Neural cell (in vitro differentiated cells): ENCODE measurements at regions not wholly inside any gene's neighbourhood (a gene's known extent, or its start where the extent isn't known, plus 50 kb on each side); places are given as distances from the start of the nearest gene placed in this dataset.
A peak's percentile ranks its signal among the peaks of the same experiment; 100 is the strongest.

Experiments
- H2AFZ ChIP-seq: fragments of 200-600, 300-800 bp; sonication (generic), shearing (Covaris generic); 2 replicates; pipeline ENCODE4 v1.6.0; 2014; ENCODE audit warnings: low read depth, mild to moderate bottlenecking, antibody characterized with exemption, low read length, moderate library complexity
- H3F3A ChIP-seq: fragments of 200-600 bp; shearing (Covaris generic); 2 replicates; pipeline ENCODE4 v1.6.1; 2016; ENCODE audit warnings: mild to moderate bottlenecking, moderate library complexity, mixed read lengths, antibody characterized with exemption, low read length; ENCODE audit not compliant: insufficient read depth, poor library complexity, severe bottlenecking
- H3K27ac ChIP-seq: fragments of 200-600, 300-800 bp; sonication (generic), shearing (Covaris generic); 2 replicates; pipeline ENCODE4 v1.5.1; 2014; ENCODE audit warnings: mild to moderate bottlenecking, low read length, moderate library complexity
- H3K27me3 ChIP-seq: fragments of 300-800, 200-600 bp; sonication (generic), shearing (Covaris generic); 2 replicates; pipeline ENCODE4 v1.6.0; 2014; ENCODE audit warnings: mild to moderate bottlenecking, low read depth, low read length, moderate library complexity; ENCODE audit not compliant: insufficient read depth
- H3K36me3 ChIP-seq: fragments of 300-800, 200-600 bp; sonication (generic), shearing (Covaris generic); 2 replicates; pipeline ENCODE4 v1.5.1; 2014; ENCODE audit warnings: mild to moderate bottlenecking, antibody characterized with exemption, low read length, moderate library complexity; ENCODE audit not compliant: insufficient read depth
- H3K4me2 ChIP-seq: fragments of 300-800, 200-600 bp; sonication (generic), shearing (Covaris generic); 2 replicates; pipeline ENCODE4 v1.6.0; 2014; ENCODE audit warnings: mild to moderate bottlenecking, low read length
- H3K4me3 ChIP-seq: fragments of 300-800, 200-600 bp; sonication (generic), shearing (Covaris generic); 2 replicates; pipeline ENCODE4 v1.5.1; 2014; ENCODE audit warnings: mild to moderate bottlenecking, low read length, moderate library complexity
- H3K79me2 ChIP-seq: fragments of 200-600 bp; shearing (Covaris generic); replicated peaks from 2 replicates; pipeline ENCODE4 v1.6.0; 2014; ENCODE audit warnings: mild to moderate bottlenecking, low read length, moderate library complexity; ENCODE audit not compliant: insufficient read depth
- H3K9ac ChIP-seq: fragments of 300-800, 200-600 bp; sonication (generic), shearing (Covaris generic); 2 replicates; pipeline ENCODE4 v1.6.1; 2016; ENCODE audit warnings: mild to moderate bottlenecking, low read length, mixed read lengths
- H3K9me2 ChIP-seq: fragments of 200-600 bp; shearing (Covaris generic); 2 replicates; pipeline ENCODE4 v1.6.1; 2016; ENCODE audit warnings: mild to moderate bottlenecking, low read length, mixed read lengths; ENCODE audit not compliant: insufficient read depth
- H3K9me3 ChIP-seq: fragments of 200-600, 300-800 bp; sonication (generic), shearing (Covaris generic); 2 replicates; pipeline ENCODE4 v1.6.1; 2016; ENCODE audit warnings: mild to moderate bottlenecking, mixed run types, low read length, moderate library complexity, mixed read lengths
- H4K20me1 ChIP-seq: fragments of 200-600 bp; shearing (Covaris generic); 2 replicates; pipeline ENCODE4 v1.6.1; 2016; ENCODE audit warnings: mild to moderate bottlenecking, mixed run types; ENCODE audit not compliant: insufficient read depth
- EP300 ChIP-seq: fragments of 450-650 bp; conservative IDR thresholded peaks from 2 replicates; pipeline ENCODE4 v1.6.1; 2014; ENCODE audit warnings: antibody characterized with exemption, mild to moderate bottlenecking, moderate library complexity; ENCODE audit not compliant: poor library complexity, severe bottlenecking
- EZH2 ChIP-seq: fragments of 200-600, 300-800 bp; shearing (Covaris generic), sonication (generic); IDR thresholded peaks from 2 replicates; pipeline ENCODE4 v1.6.1; 2014; ENCODE audit warnings: antibody characterized with exemption, low read length, borderline replicate concordance, mild to moderate bottlenecking; ENCODE audit not compliant: insufficient read depth, poor library complexity, severe bottlenecking
- MXI1 ChIP-seq: fragments of 450-650 bp; conservative IDR thresholded peaks from 2 replicates; pipeline ENCODE4 v1.6.1; 2014; ENCODE audit warnings: antibody characterized with exemption, mild to moderate bottlenecking; ENCODE audit not compliant: poor library complexity, severe bottlenecking
- POLR2AphosphoS5 ChIP-seq: IDR thresholded peaks from 2 replicates; pipeline ENCODE4 v1.6.1; 2012
- RAD21 ChIP-seq: fragments of 450-650 bp; conservative IDR thresholded peaks from 2 replicates; pipeline ENCODE4 v1.6.1; 2014; ENCODE audit warnings: antibody characterized with exemption, mild to moderate bottlenecking, moderate library complexity
- SMC3 ChIP-seq: fragments of 450-650 bp; conservative IDR thresholded peaks from 2 replicates; pipeline ENCODE4 v1.6.1; 2014; ENCODE audit warnings: antibody characterized with exemption, mild to moderate bottlenecking, moderate library complexity; ENCODE audit not compliant: poor library complexity
- TAF1 ChIP-seq: IDR thresholded peaks from 2 replicates; pipeline ENCODE4 v1.6.1; 2012; ENCODE audit warnings: low read depth
- TF ChIP-seq, protein P1 (sequence below): IDR thresholded peaks from 2 replicates; pipeline ENCODE4 v1.6.1; 2012; ENCODE audit warnings: borderline replicate concordance

DNA sequence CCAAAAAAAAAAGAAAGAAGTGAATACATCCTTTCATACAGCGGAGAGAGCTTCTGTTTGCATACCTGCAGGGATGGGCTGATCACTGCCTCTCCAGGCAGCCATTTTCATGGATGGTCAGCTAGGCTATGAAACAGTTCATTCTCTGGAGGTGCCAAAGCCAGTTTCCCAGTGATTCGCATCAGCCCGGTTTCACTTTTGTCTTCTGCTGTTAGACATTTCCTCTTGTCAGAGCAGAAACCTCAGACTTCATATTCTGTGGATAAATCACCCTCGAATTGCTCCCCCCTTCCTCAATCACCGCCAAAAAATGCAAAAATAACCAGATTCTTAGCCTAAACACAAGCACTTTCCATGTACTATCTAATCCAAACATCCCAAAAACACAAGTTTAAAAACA is 225.6 kb downstream of the ADAMTS9 start:
- TF ChIP-seq RAD21: no peak
- Histone ChIP-seq H3K36me3 (no peaks in the 10 kb centered on the region), H2AFZ (no peak overlapping the region), H3K79me2 (no peaks in the 10 kb centered on the region), H3K9me3 (no peaks in the 10 kb centered on the region), H3K4me2 (no peak overlapping the region), H4K20me1 (no peaks in the 10 kb centered on the region), H3K9ac (no peak overlapping the region), H3K27me3 (no peaks in the 10 kb centered on the region), H3K4me3 (no peak overlapping the region), H3K27ac (no peak overlapping the region), H3K9me2 (no peaks in the 10 kb centered on the region), H3F3A (no peaks in the 10 kb centered on the region)

DNA sequence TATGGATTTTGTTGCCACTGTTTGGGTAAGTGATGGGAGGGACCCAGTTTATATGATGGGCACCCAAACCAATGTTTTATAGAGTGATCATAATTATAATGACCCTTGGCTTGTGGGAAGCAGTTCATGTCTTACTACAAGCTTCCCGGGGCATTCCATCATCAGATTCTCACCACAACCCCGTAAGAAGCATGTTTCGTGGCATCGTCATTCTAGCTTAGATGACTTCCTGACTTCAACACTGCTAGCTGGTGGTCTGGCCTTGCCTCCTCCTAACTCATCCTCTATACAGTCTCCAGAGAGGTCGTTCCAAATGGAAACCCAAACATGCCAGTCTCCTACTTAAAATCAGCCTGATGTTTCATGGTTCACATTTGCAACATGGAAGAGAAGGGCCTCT is 226.9 kb downstream of the ADAMTS9 start:
- peak overlapping the region; percentile 14 for H3K4me3 ChIP-seq
- no peaks in the 10 kb centered on the region for H3F3A ChIP-seq
- H3K79me2 ChIP-seq: no peaks in the 10 kb centered on the region
- H3K9ac ChIP-seq: no peak overlapping the region
- H4K20me1 ChIP-seq: no peaks in the 10 kb centered on the region
- H3K27ac ChIP-seq: no peak overlapping the region
- no peak overlapping the region for H2AFZ ChIP-seq
- H3K9me2 ChIP-seq: no peaks in the 10 kb centered on the region
- H3K4me2 ChIP-seq: no peak overlapping the region
- H3K9me3 ChIP-seq: no peaks in the 10 kb centered on the region
- no peaks in the 10 kb centered on the region for H3K27me3 ChIP-seq
- TF ChIP-seq MXI1: no peak
- H3K36me3 ChIP-seq: no peaks in the 10 kb centered on the region

DNA sequence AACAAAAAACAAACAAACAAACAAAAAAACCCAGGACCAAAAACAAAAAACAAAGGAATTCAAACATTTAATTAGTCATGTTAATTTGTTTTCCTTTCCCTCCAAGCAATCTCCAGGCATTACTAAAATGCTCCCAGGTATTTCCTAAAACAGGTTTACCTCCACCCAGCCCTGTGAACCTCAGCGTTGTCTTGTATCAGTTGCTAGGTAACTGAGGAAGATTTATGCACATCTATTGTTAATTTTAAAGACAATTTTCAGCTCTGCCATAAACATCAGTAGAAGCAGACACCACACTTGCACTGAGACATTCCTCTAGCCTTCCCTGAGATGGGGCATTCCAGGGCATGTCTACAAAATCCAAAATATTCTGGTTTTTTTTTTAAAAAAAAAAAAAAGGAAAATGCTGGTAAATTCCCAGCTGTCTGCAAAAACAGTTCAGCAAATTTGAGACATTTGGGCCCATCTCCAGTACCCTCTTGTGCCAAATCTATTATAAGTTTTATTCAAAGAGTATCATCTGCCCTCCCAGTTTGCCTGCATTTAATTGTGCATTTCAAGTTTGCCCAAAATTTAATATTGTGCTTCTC is 227.6 kb downstream of the ADAMTS9 start:
- Histone ChIP-seq H4K20me1 (no peaks in the 10 kb centered on the region), H2AFZ (no peak overlapping the region), H3K79me2 (no peaks in the 10 kb centered on the region), H3K4me2 (no peak overlapping the region), H3K9ac (no peak overlapping the region), H3K9me3 (no peaks in the 10 kb centered on the region), H3F3A (no peaks in the 10 kb centered on the region), H3K4me3 (peak overlapping the region; percentile 14), H3K36me3 (no peaks in the 10 kb centered on the region), H3K27me3 (no peaks in the 10 kb centered on the region), H3K9me2 (no peaks in the 10 kb centered on the region), H3K27ac (peak overlapping the region; percentile 10)
- TF ChIP-seq TAF1 (no peak), EZH2 (no peak), POLR2AphosphoS5 (no peak), EP300 (no peak), SMC3 (no peak), MXI1 (no peak), RAD21 (no peak)
- TF ChIP-seq, protein P1, sequence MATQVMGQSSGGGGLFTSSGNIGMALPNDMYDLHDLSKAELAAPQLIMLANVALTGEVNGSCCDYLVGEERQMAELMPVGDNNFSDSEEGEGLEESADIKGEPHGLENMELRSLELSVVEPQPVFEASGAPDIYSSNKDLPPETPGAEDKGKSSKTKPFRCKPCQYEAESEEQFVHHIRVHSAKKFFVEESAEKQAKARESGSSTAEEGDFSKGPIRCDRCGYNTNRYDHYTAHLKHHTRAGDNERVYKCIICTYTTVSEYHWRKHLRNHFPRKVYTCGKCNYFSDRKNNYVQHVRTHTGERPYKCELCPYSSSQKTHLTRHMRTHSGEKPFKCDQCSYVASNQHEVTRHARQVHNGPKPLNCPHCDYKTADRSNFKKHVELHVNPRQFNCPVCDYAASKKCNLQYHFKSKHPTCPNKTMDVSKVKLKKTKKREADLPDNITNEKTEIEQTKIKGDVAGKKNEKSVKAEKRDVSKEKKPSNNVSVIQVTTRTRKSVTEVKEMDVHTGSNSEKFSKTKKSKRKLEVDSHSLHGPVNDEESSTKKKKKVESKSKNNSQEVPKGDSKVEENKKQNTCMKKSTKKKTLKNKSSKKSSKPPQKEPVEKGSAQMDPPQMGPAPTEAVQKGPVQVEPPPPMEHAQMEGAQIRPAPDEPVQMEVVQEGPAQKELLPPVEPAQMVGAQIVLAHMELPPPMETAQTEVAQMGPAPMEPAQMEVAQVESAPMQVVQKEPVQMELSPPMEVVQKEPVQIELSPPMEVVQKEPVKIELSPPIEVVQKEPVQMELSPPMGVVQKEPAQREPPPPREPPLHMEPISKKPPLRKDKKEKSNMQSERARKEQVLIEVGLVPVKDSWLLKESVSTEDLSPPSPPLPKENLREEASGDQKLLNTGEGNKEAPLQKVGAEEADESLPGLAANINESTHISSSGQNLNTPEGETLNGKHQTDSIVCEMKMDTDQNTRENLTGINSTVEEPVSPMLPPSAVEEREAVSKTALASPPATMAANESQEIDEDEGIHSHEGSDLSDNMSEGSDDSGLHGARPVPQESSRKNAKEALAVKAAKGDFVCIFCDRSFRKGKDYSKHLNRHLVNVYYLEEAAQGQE: no peak
